Mucosa of gallbladder (tissue), 1 donor: ENCODE measurements at regions not wholly inside any gene's neighbourhood (a gene's known extent, or its start where the extent isn't known, plus 50 kb on each side); places are given as distances from the start of the nearest gene placed in this dataset.

Experiments
- DNase-seq: peaks from one replicate; pipeline ENCODE4 v3.0.0-alpha.2; 2020; ENCODE audit warnings: low spot score
- donor health status: DM: no; HTN: no; CAD: no.

DNA sequence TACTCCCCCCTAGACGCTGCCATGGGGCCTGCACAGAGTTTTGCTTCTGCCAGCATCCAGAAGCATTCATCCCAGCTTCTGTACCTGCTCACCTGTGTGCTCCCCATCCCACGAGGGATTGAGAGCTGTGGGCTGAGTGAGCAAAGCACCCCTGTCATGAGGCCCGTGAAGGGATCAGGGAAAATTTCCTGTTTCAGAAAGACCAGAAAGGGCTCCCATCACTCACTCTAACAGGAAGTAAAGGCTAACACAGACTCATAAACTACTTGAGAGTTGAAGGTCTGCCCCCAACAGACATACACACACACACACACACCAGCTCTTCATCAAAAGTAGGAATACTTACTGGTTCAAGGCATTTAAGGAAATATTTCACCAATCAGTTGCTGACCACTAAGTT is 256.5 kb upstream of the NT5E start:
- no peak for DNase-seq

DNA sequence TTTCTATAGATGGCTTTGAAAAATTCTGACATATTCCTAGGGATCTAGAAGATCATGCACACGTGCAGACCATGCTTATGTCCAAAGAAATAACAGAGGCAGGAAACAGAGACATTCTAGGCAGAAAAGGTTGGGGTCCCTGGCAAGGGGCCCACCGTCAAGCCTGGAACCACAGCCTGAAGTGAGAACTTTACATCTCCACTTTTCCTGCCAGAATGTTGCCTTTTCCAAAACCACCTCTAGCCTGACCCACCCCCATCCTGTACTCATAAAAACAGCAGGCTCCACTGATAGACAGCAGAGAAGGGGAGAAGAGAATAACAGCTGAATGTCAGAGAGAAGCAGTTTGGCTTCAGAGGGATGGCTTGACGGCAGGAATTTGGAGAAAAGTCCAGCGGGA is 257.3 kb upstream of the NT5E start:
- no peak for DNase-seq

DNA sequence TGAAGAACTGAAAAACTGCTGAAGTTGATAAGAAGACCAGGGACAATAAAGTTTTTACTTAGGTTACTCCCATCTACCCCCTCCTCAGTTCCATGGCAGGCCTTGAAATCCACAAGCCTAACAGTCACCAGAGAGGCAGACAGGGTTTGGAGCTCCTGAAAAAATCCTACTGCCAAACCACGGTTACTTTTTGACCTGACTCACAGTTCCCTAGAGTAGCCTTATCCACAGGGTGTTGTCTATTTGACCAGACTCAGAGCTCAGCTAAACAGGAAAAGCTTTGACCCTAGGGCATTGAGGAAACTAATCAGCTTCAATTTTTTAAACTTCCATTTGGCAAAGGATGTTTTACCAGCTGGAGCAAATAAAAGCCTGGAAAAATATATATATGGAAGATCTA is 257.7 kb upstream of the NT5E start:
- DNase-seq: no peak

DNA sequence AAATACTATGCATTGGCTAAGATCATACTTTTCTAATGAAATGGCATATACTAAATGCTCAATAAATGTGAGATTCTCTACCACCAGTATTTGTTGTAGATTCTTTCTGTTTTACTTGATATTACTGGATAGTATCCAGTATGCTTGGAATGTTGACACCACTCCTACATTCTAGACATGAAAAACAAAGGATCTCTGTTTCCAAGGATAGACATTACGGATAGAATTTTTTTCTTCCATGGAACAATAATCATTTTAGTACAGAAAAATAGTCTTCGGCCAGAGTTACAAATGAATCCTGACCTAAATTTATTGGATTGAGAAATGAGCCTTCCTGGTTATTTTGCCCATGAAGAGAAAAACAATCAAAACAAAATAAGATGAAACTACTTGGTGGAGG is 258.2 kb upstream of the NT5E start:
- no peak for DNase-seq

DNA sequence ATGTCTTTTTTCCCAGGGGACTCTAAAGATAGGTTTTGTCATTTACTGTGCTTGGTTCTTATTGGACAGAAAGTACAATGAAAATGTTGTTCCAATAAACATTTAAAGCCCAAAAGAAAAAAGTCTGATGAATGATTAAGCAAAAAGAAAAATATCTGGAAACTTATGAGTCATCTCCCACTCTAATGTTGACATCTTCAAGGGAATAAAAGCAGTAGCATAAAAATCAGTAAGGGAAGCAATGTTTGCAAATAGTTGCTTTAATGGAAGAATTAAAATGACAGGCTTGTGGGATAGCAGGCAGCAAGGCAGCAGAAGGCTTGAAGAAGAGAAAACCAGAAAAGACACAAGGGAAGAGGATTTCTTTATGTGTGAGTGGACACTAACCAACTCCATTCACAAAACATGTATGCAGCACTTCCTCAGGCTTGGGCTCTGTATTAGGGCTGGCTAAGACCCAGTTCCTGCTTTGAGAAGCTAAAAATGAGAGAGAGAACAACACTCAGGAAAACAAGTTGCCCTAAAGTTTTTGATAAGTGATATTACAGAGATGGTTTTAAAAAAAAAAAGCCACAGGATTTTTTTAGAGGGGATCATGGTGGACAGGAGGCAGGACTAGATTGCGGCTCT is 263.2 kb upstream of the NT5E start:
- DNase-seq: no peak

DNA sequence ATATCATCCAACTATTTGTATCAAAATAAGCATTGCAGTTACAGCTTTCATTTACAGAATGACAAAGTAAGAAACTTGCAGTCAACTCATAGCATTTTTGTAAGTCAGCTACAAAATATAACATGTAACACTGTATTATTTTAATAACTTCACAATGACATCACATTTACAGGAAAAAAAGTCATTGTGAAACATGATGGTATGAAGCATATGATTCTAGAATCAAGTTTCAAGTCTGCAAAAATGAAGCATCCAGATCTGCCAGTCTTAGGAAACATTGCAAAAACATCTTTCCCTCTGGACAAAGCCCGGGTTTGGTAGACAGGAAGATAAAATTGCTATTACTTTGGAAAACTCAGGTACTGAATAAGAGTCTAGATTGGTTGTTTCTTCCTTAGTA is 263.9 kb upstream of the NT5E start:
- no peak for DNase-seq

DNA sequence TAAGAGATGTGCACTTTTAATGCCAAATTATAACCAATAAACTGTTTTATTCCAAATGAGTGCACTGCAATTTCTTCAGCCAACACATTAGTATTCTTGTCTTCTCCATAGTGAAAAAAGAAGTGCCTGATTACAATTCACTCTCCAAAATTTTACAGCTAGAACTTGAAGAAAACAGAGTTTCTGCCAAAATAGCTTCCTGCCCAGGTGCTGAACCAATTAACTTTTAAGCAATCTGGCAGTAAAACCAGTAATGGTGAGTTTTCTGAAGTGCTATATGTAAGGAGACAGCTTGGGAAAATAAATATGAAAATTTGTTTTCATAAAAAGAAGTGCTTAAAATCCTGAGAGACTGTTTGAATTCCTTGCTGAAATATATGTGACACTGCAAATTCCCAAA is 266.0 kb upstream of the NT5E start:
- DNase-seq: no peak

DNA sequence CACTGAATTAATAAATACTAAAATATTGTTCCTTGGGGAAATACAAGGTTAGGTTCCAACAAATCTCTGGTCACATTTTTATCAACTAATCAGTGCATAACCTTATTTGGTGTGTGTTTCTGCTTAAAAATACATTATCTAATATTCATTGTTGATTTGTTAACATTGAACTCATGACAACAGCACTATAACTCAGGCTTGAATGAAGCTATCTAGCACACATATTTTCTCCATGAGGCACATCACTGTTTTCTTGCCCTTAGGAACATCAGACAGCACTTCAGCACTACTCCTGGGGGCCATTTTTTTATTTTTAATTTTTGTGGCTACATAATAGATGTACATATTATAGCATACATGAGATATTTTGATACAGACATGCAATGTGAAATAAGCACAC is 277.2 kb upstream of the NT5E start:
- no peak for DNase-seq

DNA sequence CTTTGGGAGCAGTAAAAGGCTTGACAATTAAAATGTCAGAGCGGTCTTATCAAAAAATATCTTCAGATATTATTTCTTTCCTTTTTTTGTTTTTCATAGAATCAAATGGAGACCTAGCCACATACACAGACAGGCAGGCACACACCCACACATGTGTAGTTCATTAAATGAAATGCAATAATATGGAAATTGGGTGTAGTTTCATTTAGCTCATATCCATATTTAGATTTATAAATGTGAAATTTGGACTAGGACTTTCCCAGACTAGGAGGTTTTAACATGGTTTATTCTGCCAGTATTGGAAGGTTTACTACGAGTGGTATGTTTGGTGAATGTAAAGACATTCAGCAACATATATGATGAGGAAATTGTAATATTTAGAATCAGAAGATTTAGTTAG is 277.7 kb upstream of the NT5E start:
- no peak for DNase-seq

DNA sequence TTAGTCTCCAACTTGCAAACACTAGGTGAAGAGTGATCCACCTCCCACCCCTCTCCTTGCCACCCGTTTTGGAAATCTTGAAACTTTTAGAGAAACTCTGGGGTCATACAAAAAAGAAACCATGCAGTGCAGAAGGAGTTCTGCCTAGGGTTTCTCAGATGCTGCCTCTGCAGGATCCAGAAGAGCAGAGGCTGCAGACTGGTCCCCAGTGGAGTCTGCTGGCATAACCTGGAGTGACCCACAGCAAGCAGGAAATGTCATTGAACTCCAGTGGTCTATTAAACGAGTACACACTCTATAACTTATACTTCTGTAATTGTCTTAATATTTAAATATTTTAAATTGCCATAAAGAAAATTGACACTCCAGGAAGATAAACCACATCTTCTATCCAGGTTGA is 280.7 kb upstream of the NT5E start:
- DNase-seq: no peak

DNA sequence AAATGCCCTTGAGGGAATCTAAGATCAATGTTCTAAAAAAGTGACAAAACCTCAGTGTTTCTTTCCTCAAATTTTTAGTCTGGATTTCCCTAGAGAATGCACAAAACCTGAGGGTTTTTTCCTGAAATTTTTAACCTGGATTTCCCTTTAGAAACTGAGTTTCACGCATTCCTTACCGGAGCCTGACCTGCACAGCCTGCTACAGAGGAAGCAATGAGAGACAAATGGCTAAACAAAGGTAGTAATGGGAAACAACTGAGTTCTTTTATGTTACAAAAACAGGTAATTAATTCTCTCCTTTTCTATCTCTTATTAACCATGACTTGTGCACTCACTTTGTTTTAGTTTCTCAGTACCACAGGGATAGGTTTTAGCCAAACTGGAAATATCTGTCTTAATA is 281.7 kb upstream of the NT5E start:
- no peak for DNase-seq

DNA sequence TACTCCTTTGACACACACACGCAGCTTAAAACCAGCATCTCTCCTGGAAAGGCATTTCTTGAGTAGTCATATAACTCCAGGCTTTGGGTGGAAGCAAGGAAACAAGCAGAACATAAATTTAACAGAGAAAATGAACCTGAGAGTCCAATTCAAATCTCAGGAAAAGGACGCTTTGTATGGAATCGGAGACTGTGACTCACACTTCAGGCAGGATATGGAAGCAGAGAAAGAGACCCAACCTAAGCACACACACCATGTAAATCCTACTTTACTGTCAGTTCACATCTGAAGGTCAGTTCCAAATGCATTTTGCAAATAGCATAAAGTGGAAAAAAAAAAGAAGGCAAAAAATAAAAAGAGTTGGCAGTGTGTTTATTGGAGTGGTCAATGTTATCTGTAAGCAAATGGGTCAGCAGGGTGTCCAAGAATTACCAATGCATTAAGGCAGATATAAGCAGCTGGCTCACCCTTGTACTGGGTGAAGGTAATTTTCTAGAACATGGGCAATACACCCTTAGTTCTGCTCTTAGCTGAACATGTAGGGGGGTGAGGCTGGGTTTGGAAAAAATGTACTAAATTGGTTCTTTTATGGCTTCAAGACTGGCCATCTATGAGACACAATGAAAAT is 283.7 kb upstream of the NT5E start:
- no peak for DNase-seq

DNA sequence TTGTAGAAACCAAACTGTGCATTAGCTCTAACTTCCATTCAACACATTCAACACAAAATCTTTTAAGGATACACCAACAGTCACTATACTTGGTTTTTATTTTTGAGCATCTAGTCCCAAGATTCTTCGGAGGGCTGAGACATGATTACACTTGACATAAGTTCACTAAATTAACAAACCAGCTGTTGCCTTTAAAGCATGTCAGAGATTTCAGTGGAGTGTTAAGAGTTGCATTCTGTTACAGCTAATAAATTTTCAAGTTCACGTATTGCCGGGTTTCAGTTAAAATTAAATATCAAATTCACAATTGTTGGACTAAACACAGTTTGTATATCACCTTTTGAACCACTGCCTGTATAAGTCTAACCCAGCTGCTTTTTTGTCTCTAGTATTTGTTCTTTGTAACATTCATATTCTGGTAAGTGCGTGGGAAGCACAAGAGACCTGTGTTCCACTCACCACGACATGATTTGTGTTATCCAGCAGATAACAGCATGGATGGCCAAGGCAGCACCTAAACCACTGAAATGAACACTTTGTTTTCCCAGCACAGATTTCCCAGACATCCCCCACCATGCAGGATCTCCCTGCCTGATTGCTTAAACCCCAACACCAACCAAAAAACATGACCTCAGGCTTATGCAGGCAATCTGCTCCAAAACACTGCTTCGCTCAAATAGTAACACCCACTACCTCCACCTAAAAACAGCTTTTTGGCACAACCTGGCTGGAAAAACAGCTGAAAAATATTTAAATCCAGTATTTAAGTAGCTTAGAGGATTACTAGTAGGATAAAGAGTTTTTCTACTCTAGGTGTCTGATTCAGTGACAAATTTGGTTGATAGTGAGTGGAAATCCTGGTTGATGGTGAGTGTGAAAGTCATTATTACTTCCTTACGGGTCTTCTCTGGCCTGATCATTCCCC is 286.5 kb upstream of the NT5E start:
- no peak for DNase-seq

DNA sequence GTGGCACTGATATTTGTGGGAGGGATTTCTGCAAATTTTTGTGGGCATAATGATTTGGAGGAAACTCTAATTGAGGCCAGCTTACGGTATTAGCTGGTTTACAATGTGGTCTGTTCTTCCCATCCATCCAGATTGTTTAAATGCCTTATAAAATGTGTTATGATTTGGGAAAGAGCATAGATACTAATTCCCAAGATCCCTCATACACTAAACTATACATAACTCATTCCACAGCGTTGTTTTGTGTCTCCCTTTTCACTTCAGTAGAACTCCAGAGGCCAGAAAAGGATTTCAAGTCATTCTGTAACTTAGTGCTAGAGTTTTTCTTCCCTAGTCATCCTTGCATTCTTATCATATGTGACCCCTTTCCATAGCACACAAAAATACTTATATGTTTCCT is 292.6 kb upstream of the NT5E start:
- DNase-seq: no peak

DNA sequence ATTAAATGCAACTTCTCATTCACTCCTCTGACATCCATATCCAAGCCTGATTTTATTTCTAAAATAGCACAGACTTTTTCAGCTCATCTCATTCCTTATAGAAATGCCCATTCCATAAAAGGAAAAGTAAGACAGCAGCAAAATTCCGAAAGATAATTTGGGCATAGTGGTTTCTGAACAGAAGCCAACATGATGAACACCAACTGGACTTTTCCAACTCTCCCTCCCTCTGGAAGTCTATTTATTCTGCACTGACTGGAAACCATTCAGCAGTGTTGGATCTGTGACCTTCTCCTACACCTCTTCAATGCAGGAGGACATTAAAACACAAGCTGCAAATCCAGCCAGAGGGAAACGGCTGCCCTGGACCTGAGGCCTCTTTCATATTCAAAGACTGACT is 306.2 kb upstream of the NT5E start:
- DNase-seq: no peak

DNA sequence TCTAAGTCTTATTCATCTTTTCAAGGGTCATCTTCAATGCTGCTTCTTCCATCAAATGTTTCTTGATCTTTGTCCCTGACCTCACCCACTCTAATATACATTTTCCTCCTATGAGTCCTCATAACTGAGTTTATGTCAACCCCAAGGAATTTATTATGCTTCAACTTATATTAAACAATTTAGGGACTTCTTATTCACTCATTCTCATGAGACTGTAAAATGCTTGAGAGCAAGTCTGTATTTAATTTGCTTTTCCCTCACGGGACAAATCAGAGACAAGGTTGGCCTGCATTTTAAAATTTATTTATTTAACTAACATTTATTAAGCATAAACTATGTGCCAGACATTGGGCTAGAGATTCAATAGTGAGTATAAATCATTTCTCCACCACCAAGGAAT is 312.0 kb upstream of the NT5E start:
- no peak for DNase-seq

DNA sequence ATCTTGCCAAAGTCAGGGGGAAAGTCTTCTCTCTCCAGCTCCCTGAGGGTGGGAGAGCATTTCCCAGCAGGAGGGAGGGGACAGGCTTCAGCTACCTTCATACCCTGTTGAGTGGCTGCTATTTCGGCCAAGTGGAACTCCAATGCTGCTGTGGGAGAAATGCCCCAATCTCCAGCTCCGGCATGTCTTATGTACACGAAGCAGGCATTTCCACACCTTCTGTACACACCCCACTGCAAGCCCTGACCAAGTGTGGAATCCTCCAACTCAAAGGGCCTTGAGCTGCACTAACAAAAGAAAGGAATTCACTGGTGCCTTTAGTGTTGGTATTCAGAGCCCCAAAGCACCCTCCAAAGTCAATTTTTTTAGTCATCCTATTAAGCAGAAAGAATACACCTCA is 313.6 kb upstream of the NT5E start:
- no peak for DNase-seq

DNA sequence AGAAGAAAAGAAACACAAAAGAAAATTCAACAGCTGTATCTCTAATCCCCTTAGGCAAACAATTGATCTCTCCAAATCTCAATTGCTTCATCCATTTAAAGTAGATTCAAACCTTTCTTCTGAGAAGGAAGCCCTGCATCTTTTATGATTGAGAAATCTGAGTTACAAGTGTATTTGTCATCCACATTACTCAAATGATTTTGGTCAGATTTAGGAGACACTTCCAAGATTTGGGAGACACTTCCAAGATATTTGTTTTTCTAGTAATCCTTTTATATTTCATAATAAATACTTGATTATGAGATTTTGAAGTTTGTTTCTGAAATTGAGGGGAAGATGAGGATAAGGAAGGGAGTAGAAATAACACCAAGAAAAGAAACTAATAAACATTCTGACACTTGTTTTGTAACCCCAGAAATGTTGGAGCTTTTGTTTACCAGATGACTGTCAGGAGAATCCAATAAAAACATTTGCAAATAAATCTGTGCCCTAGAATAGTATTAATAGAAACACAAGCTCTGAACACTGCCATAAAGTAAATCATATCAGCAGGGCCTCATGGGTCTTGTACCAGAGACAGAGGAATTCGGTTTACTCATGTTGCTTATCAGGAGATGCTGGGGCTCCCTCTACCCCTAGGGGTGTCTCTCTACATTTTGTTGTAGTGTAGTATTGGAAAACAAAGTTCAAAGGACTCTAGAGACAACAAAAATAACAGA is 314.3 kb upstream of the NT5E start:
- no peak for DNase-seq

DNA sequence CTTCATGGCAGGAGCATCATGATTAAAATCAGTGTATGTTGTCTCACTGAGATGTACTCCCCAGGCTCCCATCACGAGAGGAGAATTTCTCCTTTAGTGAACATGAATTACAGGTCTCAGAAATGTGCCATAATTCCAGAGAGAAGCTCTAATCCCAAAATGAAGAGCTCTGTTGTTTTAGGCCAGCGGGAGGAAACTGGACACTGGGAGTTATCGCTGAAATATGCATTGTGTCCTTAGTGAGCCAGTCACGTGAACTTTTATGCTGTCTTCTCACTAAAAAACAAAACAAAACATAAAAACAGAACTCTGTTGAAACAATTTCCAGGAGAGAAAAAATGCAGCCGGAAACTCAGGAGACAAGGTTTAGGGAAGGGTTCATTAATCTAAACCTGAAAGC is 315.7 kb upstream of the NT5E start:
- DNase-seq: no peak

DNA sequence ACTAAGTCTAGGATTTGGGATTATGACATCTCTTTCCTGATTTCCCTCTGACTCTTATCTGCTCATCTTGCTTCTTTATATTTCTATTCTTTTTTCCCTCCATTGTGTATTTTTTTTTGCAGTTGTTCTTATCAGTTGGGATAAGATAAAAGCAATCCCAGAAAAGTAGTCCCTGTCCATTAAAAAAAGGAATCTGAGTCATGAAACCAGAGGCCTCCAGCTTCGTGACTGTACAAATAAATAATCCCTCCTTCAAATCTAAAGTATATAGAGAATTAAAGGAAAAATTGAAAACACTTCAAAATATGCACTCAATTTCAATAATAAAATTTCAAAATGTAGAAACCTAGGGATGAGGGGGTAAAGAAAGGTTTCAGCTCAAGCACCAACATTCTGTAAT is 317.8 kb upstream of the NT5E start:
- DNase-seq: no peak

DNA sequence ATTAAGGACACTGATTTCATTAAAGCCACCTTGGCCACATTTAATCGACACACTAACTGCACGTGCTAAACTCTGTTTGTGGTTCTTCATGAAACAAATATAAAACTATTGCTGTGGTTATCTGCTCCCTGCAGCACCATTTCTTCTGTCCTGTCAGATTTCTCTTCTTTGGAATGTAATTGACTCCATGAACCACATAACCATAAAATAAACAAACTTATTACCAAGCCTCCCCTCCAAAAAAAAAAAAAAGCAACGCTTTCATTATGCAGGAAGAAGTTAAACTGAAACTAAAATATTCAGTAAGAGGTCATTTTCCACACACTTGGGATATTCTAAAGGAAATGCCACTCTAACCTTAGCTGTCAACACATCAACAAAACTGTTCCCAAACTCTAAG is 319.1 kb upstream of the NT5E start:
- no peak for DNase-seq

DNA sequence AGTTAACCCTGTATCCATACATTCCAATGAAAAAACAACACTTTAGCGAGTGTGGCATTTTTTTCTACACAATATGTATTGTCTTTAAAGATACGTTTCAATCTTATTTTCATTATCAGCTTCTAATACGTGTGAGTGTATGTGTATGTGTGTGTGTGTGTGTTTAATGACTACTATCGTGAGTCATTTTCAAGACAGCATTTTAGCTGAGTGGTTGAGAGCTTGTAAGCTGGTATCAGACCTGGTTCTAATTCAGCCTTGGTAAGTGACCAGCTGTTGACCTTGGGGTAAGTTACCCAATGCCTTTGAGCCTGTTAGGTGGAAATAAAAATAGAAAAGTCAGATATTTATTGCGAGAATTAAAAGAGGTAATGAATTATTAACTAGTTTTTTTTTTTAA is 320.0 kb upstream of the NT5E start:
- no peak for DNase-seq

DNA sequence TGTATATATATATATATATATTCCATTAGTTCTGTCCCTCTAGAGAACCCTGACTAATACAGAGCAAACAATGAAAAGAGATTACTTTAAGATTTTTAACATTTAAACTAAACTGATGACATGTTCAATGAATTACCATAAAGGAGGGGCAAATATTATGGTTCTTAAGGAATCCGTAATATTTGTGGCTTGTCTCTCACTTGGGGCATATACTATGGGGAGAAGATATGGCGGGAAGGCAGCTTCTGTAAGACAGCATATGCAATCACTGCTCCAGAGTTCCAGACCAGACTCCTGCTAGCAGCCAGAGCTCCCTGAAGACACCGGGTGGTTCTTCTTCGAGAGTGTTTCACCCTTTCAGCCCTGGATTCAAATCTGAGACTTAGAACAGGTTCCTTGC is 321.1 kb upstream of the NT5E start:
- DNase-seq: no peak
